ENCODE measurements at regions not wholly inside any gene's neighbourhood (a gene's known extent, or its start where the extent isn't known, plus 50 kb on each side); places are given as distances from the start of the nearest gene placed in this dataset.

- H3K36me3 ChIP-seq (replicated peaks in 1 of 2; ENCODE audit: insufficient read depth in 1 of 2, low read depth in 2 of 2), result no peaks in the 10 kb centered on the region
- TF ChIP-seq CTCF (IDR thresholded peaks at IDR 0.05) (no peak), POLR2A (IDR thresholded peaks at IDR 0.05) (no peak)
- intact Hi-C loops (cut with DNase I), result no loop called here
- 39 to 41% methylated on average over 1 of the region's 1 CpG for WGBS, 2 donors
- H3K9me3 ChIP-seq, result no peaks in the 10 kb centered on the region
- no peak overlapping the region for H3K27ac ChIP-seq
- no peaks in the 10 kb centered on the region for H3K4me1 ChIP-seq
- no peak for ATAC-seq
- H3K27me3 ChIP-seq, result no peaks in the 10 kb centered on the region
- no peak overlapping the region for H3K4me3 ChIP-seq
- no peak for DNase-seq
Measured at GRCh38 chr4:115272185-115272584, 158.8 kb upstream of the NDST4 start.

- Histone ChIP-seq H3K4me1 (no peaks in the 10 kb centered on the region), H3K9me3 (no peaks in the 10 kb centered on the region), H3K27me3 (no peaks in the 10 kb centered on the region), H3K36me3 (replicated peaks in 1 of 2; ENCODE audit: insufficient read depth in 1 of 2, low read depth in 2 of 2) (no peaks in the 10 kb centered on the region), H3K4me3 (no peak overlapping the region), H3K27ac (no peak overlapping the region)
- 82 to 86% methylated on average over 1 of the region's 1 CpG for WGBS, 2 donors
- ATAC-seq, result no peak
- DNase-seq, result no peak
- intact Hi-C loops (cut with DNase I), result no loop called here
- TF ChIP-seq POLR2A (IDR thresholded peaks at IDR 0.05), result no peak
- no peak for TF ChIP-seq CTCF (IDR thresholded peaks at IDR 0.05)
Measured at GRCh38 chr4:115260195-115260594, 146.8 kb upstream of the NDST4 start.

- no peaks in the 10 kb centered on the region for H3K4me1 ChIP-seq
- TF ChIP-seq CTCF (IDR thresholded peaks at IDR 0.05) (no peak), POLR2A (IDR thresholded peaks at IDR 0.05) (no peak)
- no peaks in the 10 kb centered on the region for H3K27me3 ChIP-seq
- intact Hi-C loops (cut with DNase I), result no loop called here
- H3K9me3 ChIP-seq, result no peaks in the 10 kb centered on the region
- DNase-seq (no peak), ATAC-seq (no peak)
- 85 to 90% methylated on average over 2 of the region's 2 CpGs for WGBS, 2 donors
- no peak overlapping the region for H3K27ac ChIP-seq
- no peak overlapping the region for H3K4me3 ChIP-seq
- H3K36me3 ChIP-seq (replicated peaks in 1 of 2; ENCODE audit: insufficient read depth in 1 of 2, low read depth in 2 of 2), result no peaks in the 10 kb centered on the region
Measured at GRCh38 chr4:115259642-115260041, 146.2 kb upstream of the NDST4 start.

- DNase-seq, result no peak
Measured at GRCh38 chr4:115249808-115250207, 136.4 kb upstream of the NDST4 start.

More at GRCh38 chr4:115249808-115250207, 136.4 kb upstream of the NDST4 start:
- Histone ChIP-seq H3K9me3 (no peaks in the 10 kb centered on the region), H3K27me3 (no peaks in the 10 kb centered on the region), H3K27ac (no peak overlapping the region), H3K4me1 (no peaks in the 10 kb centered on the region), H3K4me3 (no peak overlapping the region), H3K36me3 (replicated peaks in 1 of 2; ENCODE audit: insufficient read depth in 1 of 2, low read depth in 2 of 2) (no peaks in the 10 kb centered on the region)
- intact Hi-C loops (cut with DNase I), result no loop called here
- no peak for ATAC-seq
- TF ChIP-seq CTCF (IDR thresholded peaks at IDR 0.05) (no peak), POLR2A (IDR thresholded peaks at IDR 0.05) (no peak)
- WGBS, 2 donors, result 40 to 44% methylated on average over 3 of the region's 3 CpGs
